Esophagus squamous epithelium (tissue), 4 donors: ENCODE measurements at regions not wholly inside any gene's neighbourhood (a gene's known extent, or its start where the extent isn't known, plus 50 kb on each side); places are given as distances from the start of the nearest gene placed in this dataset.

Experiments used
- CTCF ChIP-seq, 6 experiments: fragments of 450-650 bp in 4 of 6; fragments of 200-600 bp in 2 of 6; sonication (generic) in 2 of 6; IDR thresholded peaks; one replicate each; pipeline ENCODE4 v1.5.1; 2016 to 2019; ENCODE audit warnings: antibody characterized with exemption in 6 of 6, mild to moderate bottlenecking in 4 of 6, moderate library complexity in 4 of 6
- POLR2A ChIP-seq, 4 donors: fragments of 450-650 bp; IDR thresholded peaks; one replicate each; pipeline ENCODE4 v1.6.1; 2017; ENCODE audit warnings: antibody characterized with exemption in 4 of 4, mild to moderate bottlenecking in 4 of 4, moderate library complexity in 3 of 4

- TF ChIP-seq CTCF (IDR thresholded peaks at IDR 0.05) = no peak
- TF ChIP-seq POLR2A (IDR thresholded peaks at IDR 0.05) = no peak
These were observed 271.1 kb downstream of the KCNRG start for GRCh38 chr13:50286324-50286723.
